Ovary (tissue), 3 donors: ENCODE measurements at regions not wholly inside any gene's neighbourhood (a gene's known extent, or its start where the extent isn't known, plus 50 kb on each side); places are given as distances from the start of the nearest gene placed in this dataset.

Source experiments
- POLR2A ChIP-seq: fragments of 450-650 bp; IDR thresholded peaks from one replicate; pipeline ENCODE4 v1.6.1; 2017; ENCODE audit warnings: antibody characterized with exemption, mild to moderate bottlenecking, moderate library complexity
- TF ChIP-seq, protein P1 (sequence below), 3 donors: fragments of 450-650 bp in 2 of 3; fragments of 200-600 bp in 1 of 3; IDR thresholded peaks; one replicate each; pipeline versions ENCODE4 v1.5.1 to v1.8.0; 2016 to 2022; ENCODE audit warnings: antibody characterized with exemption in 3 of 3, mild to moderate bottlenecking in 1 of 3
- donor health status: DM: no; HTN: no; CAD: no.

DNA sequence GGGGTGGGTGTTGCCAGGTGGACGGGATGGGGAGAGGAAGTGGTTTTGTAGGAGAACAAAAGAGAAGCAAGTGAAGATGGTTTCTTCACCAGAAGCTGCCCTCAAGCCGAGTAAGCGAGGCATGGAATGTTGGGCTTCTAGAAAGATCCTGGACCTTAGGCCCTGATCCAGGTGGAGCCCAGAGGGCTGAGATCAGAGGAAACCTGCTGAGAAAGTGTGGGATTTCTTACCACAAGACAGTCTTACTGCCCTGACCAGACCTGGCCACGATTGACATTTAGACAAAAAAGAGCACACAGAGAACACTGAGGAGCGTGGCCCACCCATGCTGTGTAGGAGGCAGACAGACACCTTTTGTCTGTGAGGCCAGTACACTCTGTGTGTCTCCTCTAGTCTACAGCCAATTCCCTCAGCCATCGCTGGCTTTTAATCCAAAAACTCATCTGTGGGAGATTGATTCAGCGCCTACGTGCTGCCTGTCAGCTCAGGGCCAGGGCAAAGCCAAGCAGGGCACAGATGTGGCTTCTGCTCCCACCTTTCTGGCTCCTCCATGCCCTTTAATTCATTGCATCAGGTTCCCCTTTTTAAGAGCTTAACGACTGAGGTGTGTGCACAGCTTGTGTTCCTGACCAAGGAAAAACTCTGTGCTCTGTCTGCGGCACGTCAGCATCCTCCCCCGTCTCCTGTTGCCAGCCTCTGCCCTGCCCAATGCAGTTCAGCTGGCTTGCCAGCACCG is 123.3 kb downstream of the AKAP11 start:
- no peak for TF ChIP-seq POLR2A
- TF ChIP-seq, protein P1, sequence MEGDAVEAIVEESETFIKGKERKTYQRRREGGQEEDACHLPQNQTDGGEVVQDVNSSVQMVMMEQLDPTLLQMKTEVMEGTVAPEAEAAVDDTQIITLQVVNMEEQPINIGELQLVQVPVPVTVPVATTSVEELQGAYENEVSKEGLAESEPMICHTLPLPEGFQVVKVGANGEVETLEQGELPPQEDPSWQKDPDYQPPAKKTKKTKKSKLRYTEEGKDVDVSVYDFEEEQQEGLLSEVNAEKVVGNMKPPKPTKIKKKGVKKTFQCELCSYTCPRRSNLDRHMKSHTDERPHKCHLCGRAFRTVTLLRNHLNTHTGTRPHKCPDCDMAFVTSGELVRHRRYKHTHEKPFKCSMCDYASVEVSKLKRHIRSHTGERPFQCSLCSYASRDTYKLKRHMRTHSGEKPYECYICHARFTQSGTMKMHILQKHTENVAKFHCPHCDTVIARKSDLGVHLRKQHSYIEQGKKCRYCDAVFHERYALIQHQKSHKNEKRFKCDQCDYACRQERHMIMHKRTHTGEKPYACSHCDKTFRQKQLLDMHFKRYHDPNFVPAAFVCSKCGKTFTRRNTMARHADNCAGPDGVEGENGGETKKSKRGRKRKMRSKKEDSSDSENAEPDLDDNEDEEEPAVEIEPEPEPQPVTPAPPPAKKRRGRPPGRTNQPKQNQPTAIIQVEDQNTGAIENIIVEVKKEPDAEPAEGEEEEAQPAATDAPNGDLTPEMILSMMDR (IDR thresholded peaks at IDR 0.05): no peak
